Tibial nerve (tissue), 4 donors: ENCODE measurements at regions not wholly inside any gene's neighbourhood (a gene's known extent, or its start where the extent isn't known, plus 50 kb on each side); places are given as distances from the start of the nearest gene placed in this dataset.

Experiments
- CTCF ChIP-seq, 5 experiments: fragments of 200-600 bp in 3 of 5; fragments of 450-650 bp in 2 of 5; sonication (generic) in 3 of 5; IDR thresholded peaks; one replicate each; pipeline ENCODE4 v1.5.1; 2016 to 2019; ENCODE audit warnings: antibody characterized with exemption in 5 of 5, mild to moderate bottlenecking in 3 of 5, moderate library complexity in 2 of 5
- EP300 ChIP-seq, 2 donors: sonication (generic); formaldehyde crosslinking; IDR thresholded peaks; one replicate each; pipeline ENCODE4 v1.6.1; 2017; ENCODE audit warnings: antibody characterized with exemption in 2 of 2, mild to moderate bottlenecking in 1 of 2
- POLR2A ChIP-seq, 2 donors: fragments of 450-650 bp; IDR thresholded peaks; one replicate each; pipeline ENCODE4 v1.6.1; 2017; ENCODE audit warnings: antibody characterized with exemption in 2 of 2, mild to moderate bottlenecking in 2 of 2, moderate library complexity in 2 of 2

- no peak for TF ChIP-seq CTCF (IDR thresholded peaks at IDR 0.05)
- no peak for TF ChIP-seq POLR2A (IDR thresholded peaks at IDR 0.05)
- no peak for TF ChIP-seq EP300 (IDR thresholded peaks at IDR 0.05)
These were observed 128.6 kb upstream of the HS3ST5 start for GRCh38 chr6:114471450-114471849.
